ENCODE measurements at regions not wholly inside any gene's neighbourhood (a gene's known extent, or its start where the extent isn't known, plus 50 kb on each side); places are given as distances from the start of the nearest gene placed in this dataset.

DNA sequence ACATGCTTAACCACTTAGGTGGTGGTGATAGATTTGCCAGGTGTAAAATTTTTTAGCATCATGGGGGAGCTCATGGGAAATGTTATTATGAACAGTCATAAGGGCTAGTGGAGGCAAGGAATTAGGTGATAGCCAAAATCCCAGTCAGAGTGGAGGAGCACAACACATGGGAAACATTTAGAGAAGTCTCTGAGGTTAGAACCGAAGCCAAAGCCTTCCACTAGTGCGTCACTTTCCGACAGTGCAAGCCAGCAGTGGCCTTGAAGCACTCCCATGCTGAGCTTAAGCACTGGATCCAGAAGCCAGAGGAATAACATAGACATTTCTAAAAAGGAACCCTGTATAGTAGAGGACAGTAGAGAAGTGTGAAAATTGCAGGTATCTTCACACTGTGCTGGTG lies 101.5 kb upstream of the SNX2 start:
- TF ChIP-seq, protein P1, sequence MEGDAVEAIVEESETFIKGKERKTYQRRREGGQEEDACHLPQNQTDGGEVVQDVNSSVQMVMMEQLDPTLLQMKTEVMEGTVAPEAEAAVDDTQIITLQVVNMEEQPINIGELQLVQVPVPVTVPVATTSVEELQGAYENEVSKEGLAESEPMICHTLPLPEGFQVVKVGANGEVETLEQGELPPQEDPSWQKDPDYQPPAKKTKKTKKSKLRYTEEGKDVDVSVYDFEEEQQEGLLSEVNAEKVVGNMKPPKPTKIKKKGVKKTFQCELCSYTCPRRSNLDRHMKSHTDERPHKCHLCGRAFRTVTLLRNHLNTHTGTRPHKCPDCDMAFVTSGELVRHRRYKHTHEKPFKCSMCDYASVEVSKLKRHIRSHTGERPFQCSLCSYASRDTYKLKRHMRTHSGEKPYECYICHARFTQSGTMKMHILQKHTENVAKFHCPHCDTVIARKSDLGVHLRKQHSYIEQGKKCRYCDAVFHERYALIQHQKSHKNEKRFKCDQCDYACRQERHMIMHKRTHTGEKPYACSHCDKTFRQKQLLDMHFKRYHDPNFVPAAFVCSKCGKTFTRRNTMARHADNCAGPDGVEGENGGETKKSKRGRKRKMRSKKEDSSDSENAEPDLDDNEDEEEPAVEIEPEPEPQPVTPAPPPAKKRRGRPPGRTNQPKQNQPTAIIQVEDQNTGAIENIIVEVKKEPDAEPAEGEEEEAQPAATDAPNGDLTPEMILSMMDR (IDR thresholded peaks at IDR 0.05; ENCODE audit: insufficient read depth, low read length, severe bottlenecking): no peak
- FAIRE-seq: no peak
- no peaks in the 10 kb centered on the region for H3K36me3 ChIP-seq (ENCODE audit: control insufficient read depth, insufficient read depth, low read length)

DNA sequence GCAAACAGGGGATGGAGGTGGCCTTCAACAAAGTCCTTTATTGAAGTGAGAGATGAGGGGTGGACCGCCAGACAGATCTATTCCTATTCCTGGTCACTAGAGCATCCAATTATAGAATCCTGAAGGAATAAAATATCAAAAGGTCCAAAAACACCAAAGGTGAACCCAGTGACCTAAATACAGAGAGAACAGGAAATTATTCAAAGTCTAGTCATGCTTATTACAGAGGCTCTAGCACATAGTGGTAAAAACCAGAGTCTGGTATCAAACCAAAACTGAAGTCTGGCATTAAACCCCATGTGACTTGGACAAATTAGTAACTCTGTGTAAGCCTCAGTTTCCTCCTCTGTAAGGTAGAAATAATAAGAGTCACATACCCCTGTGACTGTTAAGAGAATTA lies 100.5 kb upstream of the SNX2 start:
- Histone ChIP-seq H3K27me3 (ENCODE audit: control insufficient read depth, insufficient read depth, low read length) (no peaks in the 10 kb centered on the region), H3K4me3 (ENCODE audit: low read depth, low read length) (no peak overlapping the region), H3K36me3 (ENCODE audit: control insufficient read depth, insufficient read depth, low read length) (no peaks in the 10 kb centered on the region)
- no peak for FAIRE-seq
- DNase-seq (ENCODE audit: low read depth): peak; percentile 17
- TF ChIP-seq, protein P1 (IDR thresholded peaks at IDR 0.05; ENCODE audit: insufficient read depth, low read length, severe bottlenecking): no peak

More for the DNA sequence above, 101.5 kb upstream of the SNX2 start:
- Histone ChIP-seq H3K4me3 (ENCODE audit: low read depth, low read length) (no peak overlapping the region), H3K27me3 (ENCODE audit: control insufficient read depth, insufficient read depth, low read length) (no peaks in the 10 kb centered on the region)
- no peak for DNase-seq (ENCODE audit: low read depth)

DNA sequence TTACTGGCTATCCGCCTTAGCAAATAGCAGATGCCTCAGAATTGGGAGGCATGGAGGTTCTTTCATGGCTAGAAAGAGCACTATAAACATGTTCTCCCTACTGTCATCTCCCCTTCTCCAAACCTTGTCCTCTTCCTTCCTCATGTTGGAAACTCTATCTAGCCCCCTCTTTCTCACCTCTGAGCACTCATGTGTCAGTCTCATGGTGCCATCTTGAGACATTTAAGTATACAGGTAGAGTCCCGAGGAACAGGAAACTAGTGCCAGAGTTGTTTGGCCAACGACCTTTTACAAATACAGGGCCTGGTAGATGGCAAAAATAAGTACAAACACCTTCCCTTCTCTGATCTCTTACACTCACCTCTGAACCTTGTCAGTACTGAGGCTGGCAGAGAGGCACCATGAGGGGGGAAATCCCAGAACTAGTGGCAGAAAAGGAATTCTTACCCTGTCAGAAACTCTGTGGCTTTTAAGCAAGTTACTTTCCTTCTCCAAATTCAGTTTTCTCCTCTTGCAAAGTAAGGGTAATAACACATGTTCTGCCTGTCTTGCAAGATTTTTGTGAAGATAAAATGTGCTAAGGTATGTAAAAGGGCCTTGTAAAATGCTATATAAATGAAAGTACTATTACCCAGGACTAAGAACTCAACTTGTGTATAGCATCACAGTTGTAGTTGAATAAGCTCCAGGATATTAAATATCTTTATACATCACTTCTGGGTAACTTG lies 94.1 kb upstream of the SNX2 start:
- Histone ChIP-seq H3K36me3 (ENCODE audit: control insufficient read depth, insufficient read depth, low read length) (no peaks in the 10 kb centered on the region), H3K4me3 (ENCODE audit: low read depth, low read length) (no peak overlapping the region), H3K27me3 (ENCODE audit: control insufficient read depth, insufficient read depth, low read length) (no peaks in the 10 kb centered on the region)
- TF ChIP-seq, protein P1 (IDR thresholded peaks at IDR 0.05; ENCODE audit: insufficient read depth, low read length, severe bottlenecking): no peak
- DNase-seq (ENCODE audit: low read depth) (no peak), FAIRE-seq (no peak)

DNA sequence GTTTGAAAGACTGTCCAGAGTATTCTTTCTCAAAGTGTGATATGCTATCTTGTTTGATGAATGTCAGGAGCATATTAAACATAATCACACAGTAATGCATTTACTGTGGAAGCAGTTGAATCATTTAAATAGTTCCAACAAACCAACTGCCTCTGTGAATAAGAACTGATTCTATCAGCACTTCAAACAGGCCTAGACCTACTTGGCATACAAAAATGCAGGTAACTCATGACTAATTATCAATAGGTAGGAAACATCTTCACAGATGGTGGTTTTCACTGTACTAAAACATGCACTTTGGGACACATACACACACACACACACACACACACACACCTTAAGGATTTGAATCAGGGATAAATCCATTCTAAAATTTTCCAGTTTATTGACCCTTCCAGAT lies 91.2 kb upstream of the SNX2 start:
- H3K4me3 ChIP-seq (ENCODE audit: low read depth, low read length): no peak overlapping the region
- FAIRE-seq (no peak), DNase-seq (ENCODE audit: low read depth) (peak; percentile 5)
- TF ChIP-seq, protein P1 (IDR thresholded peaks at IDR 0.05; ENCODE audit: insufficient read depth, low read length, severe bottlenecking): no peak
- no peaks in the 10 kb centered on the region for H3K36me3 ChIP-seq (ENCODE audit: control insufficient read depth, insufficient read depth, low read length)
- no peaks in the 10 kb centered on the region for H3K27me3 ChIP-seq (ENCODE audit: control insufficient read depth, insufficient read depth, low read length)

DNA sequence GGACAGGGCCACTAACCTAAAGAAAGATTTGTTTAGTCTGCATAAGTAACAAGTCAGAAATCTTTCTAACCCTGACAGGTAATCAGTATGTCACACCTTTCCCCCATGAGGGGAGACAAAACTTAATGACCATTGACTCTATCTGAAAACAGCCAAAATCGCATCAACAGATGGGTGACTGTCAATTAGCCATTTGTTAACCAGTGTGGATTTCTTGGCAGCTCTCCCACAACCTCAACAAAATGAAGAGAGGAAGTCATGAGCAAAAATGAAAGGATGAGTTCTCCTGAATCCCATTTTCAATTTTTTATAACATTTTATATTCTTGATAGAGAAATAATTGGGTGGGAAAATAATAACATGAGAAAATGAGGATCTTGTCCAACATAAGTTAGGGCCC lies 84.6 kb upstream of the SNX2 start:
- Histone ChIP-seq H3K36me3 (ENCODE audit: control insufficient read depth, insufficient read depth, low read length) (no peaks in the 10 kb centered on the region), H3K4me3 (ENCODE audit: low read depth, low read length) (no peak overlapping the region), H3K27me3 (ENCODE audit: control insufficient read depth, insufficient read depth, low read length) (no peaks in the 10 kb centered on the region)
- TF ChIP-seq, protein P1 (IDR thresholded peaks at IDR 0.05; ENCODE audit: insufficient read depth, low read length, severe bottlenecking): no peak
- DNase-seq (ENCODE audit: low read depth) (no peak), FAIRE-seq (no peak)

DNA sequence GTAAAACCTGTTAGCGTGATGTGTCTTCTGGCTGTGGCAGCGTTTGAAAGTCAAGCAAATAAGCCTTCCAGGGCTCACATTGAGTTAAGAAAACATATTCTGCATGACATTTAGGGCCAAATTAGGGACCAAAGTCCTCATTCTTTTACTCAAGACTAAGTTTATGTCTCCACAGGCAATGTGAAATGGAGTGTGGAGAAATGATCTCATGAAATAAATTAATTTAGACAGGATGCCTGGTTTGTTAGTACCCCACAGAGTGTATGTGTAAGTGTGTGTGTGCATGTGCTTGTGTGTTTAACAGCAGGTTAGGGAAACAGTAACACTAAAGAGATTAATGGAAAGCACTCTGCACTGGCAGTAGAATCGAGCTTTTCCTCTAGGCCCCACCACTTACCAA lies 82.9 kb upstream of the SNX2 start:
- TF ChIP-seq, protein P1 (IDR thresholded peaks at IDR 0.05; ENCODE audit: insufficient read depth, low read length, severe bottlenecking): no peak
- no peak overlapping the region for H3K4me3 ChIP-seq (ENCODE audit: low read depth, low read length)
- no peak for DNase-seq (ENCODE audit: low read depth)
- no peak for FAIRE-seq
- no peaks in the 10 kb centered on the region for H3K27me3 ChIP-seq (ENCODE audit: control insufficient read depth, insufficient read depth, low read length)
- H3K36me3 ChIP-seq (ENCODE audit: control insufficient read depth, insufficient read depth, low read length): no peaks in the 10 kb centered on the region

Data from bronchial epithelial cell (primary cell).